ENCODE measurements at regions not wholly inside any gene's neighbourhood (a gene's known extent, or its start where the extent isn't known, plus 50 kb on each side); places are given as distances from the start of the nearest gene placed in this dataset.

GRCh38 chr16:64384636-64385035, 737.2 kb downstream of the CDH11 start:
- TF ChIP-seq CTCF (IDR thresholded peaks at IDR 0.05; ENCODE audit: low read depth, low read length): no peak
- no peak for DNase-seq
- Histone ChIP-seq H3K9me3 (ENCODE audit: severe bottlenecking) (peaks cover 6% of the 10 kb centered on the region), H3K27me3 (ENCODE audit: insufficient read depth, low read depth, severe bottlenecking) (no peaks in the 10 kb centered on the region), H3K4me3 (ENCODE audit: low read depth, low read length) (no peak overlapping the region), H3K36me3 (no peaks in the 10 kb centered on the region), H3K27ac (no peak overlapping the region)

GRCh38 chr16:64381979-64382378, 739.9 kb downstream of the CDH11 start:
- no peak for DNase-seq
- H3K27me3 ChIP-seq (ENCODE audit: insufficient read depth, low read depth, severe bottlenecking): no peaks in the 10 kb centered on the region
- no peak for TF ChIP-seq CTCF (IDR thresholded peaks at IDR 0.05; ENCODE audit: low read depth, low read length)

GRCh38 chr16:64380751-64381150, 741.1 kb downstream of the CDH11 start:
- DNase-seq: no peak

More at GRCh38 chr16:64381979-64382378, 739.9 kb downstream of the CDH11 start:
- no peak overlapping the region for H3K4me3 ChIP-seq (ENCODE audit: low read depth, low read length)
- no peaks in the 10 kb centered on the region for H3K36me3 ChIP-seq
- H3K27ac ChIP-seq: no peak overlapping the region
- peaks cover 6% of the 10 kb centered on the region for H3K9me3 ChIP-seq (ENCODE audit: severe bottlenecking)

GRCh38 chr16:64375391-64375980, 746.4 kb downstream of the CDH11 start:
- no peaks in the 10 kb centered on the region for H3K27me3 ChIP-seq (ENCODE audit: insufficient read depth, low read depth, severe bottlenecking)
- DNase-seq: no peak
- H3K27ac ChIP-seq: no peak overlapping the region
- no peaks in the 10 kb centered on the region for H3K36me3 ChIP-seq
- no peak overlapping the region for H3K4me3 ChIP-seq (ENCODE audit: low read depth, low read length)
- TF ChIP-seq CTCF (IDR thresholded peaks at IDR 0.05; ENCODE audit: low read depth, low read length): no peak
- H3K9me3 ChIP-seq (ENCODE audit: severe bottlenecking): no peaks in the 10 kb centered on the region

More at GRCh38 chr16:64380751-64381150, 741.1 kb downstream of the CDH11 start:
- Histone ChIP-seq H3K27ac (no peak overlapping the region), H3K36me3 (no peaks in the 10 kb centered on the region), H3K27me3 (ENCODE audit: insufficient read depth, low read depth, severe bottlenecking) (no peaks in the 10 kb centered on the region), H3K9me3 (ENCODE audit: severe bottlenecking) (peaks cover 6% of the 10 kb centered on the region), H3K4me3 (ENCODE audit: low read depth, low read length) (no peak overlapping the region)
- TF ChIP-seq CTCF (IDR thresholded peaks at IDR 0.05; ENCODE audit: low read depth, low read length): no peak

GRCh38 chr16:64370112-64370511, 751.8 kb downstream of the CDH11 start:
- no peak for TF ChIP-seq CTCF (IDR thresholded peaks at IDR 0.05; ENCODE audit: low read depth, low read length)
- no peak overlapping the region for H3K27ac ChIP-seq
- H3K9me3 ChIP-seq (ENCODE audit: severe bottlenecking): no peaks in the 10 kb centered on the region
- no peaks in the 10 kb centered on the region for H3K36me3 ChIP-seq
- no peak overlapping the region for H3K4me3 ChIP-seq (ENCODE audit: low read depth, low read length)
- H3K27me3 ChIP-seq (ENCODE audit: insufficient read depth, low read depth, severe bottlenecking): no peaks in the 10 kb centered on the region
- DNase-seq: no peak

DNA sequence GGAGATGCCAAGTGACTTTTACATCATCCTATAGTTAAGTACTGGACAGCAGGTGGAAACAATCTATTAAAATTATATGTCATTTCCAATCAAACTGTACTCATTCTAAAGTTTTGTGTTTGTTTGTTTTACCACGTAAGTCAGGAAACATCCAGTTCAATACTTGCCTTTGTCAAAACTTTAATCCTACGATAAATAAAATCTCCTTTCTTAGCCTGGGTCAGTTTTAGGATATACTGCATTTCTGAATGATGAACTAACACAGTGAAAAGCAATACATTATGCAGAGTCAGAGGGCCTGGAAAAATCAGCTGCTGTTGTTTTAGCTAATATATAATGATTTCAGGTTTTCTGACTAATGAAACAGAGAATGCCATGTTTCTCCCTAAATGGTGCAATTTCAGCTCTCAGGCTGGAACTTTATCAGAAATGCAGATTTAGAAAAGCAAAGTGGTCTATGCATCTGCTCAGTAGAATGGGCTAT, 756.4 kb downstream of the CDH11 start:
- no peak overlapping the region for H3K27ac ChIP-seq
- no peak overlapping the region for H3K4me3 ChIP-seq (ENCODE audit: low read depth, low read length)
- H3K9me3 ChIP-seq (ENCODE audit: severe bottlenecking): no peaks in the 10 kb centered on the region
- no peaks in the 10 kb centered on the region for H3K27me3 ChIP-seq (ENCODE audit: insufficient read depth, low read depth, severe bottlenecking)
- H3K36me3 ChIP-seq: no peaks in the 10 kb centered on the region
- DNase-seq: no peak
- TF ChIP-seq CTCF (IDR thresholded peaks at IDR 0.05; ENCODE audit: low read depth, low read length): no peak
